ENCODE measurements at regions not wholly inside any gene's neighbourhood (a gene's known extent, or its start where the extent isn't known, plus 50 kb on each side); places are given as distances from the start of the nearest gene placed in this dataset.
"Not testable (repeated sequence)": the region's sequence is repeated elsewhere in the genome, so short reads cannot be mapped to it uniquely, and the experiment has no call there.

DNA sequence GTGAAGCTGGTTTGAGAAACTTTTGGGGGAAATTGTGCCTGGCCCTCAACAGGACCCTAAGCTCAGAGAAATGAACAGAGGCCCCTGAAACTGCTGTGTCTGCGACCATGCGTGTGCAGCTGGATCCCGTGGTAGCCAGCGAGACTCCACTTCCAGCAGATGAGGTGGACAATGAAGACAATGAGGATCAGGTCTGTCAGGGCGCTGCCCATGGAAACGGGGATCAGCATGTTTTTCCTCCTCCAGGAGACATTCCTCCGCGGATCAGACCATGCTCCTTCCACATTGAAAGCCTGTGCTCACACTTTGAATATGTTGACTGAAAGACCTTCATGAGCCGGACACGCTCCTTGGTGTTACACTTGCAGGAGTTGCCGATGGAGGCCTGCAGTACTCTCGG lies 1439.8 kb upstream of the ALCAM start:
- DNase-seq: no peak

- DNase-seq: no peak
Measured at GRCh38 chr3:103927896-103928295, 1438.8 kb upstream of the ALCAM start.

- DNase-seq: no peak
Measured at GRCh38 chr3:103937094-103937493, 1429.6 kb upstream of the ALCAM start.

DNA sequence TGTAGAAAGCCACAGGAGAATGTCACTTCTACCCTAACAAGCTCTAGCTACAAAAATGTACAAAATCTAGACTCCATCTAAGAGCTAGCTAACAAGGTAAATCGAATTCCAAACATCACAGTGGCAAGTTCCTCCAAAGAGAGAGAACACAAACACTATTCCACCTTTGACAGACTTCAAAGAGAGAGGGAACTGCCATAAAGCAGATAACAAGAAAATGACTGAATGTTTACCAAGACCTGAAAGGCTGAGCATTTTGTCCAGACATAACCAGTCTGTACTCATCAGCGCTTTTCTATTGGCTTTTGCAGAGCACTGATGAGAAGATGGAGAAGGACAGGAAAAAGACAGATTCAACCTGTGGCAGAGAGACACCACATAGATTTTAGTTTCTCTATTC lies 1419.6 kb upstream of the ALCAM start:
- no peak for DNase-seq

DNA sequence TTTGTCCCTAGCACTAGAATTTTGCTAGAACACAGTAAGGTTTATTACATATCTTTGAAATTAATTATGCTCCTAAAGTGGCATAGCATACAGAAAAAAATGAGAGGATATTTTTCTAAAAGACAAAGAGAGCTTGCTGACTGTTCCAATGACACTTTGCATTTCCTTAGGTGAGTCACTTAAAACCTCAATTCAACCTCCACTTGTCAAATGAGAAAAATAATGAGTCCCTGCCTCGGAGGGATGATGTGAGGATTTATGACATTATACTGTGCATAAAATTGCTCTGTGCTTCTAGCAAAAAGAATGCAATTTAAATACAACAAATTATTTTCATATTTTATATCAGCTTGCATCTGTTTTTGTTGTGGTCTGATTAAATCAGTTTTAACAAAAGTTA lies 1417.0 kb upstream of the ALCAM start:
- no peak for DNase-seq

- DNase-seq: no peak
Measured at GRCh38 chr3:103950676-103951075, 1416.0 kb upstream of the ALCAM start.

- no peak for DNase-seq
Measured at GRCh38 chr3:103953796-103954195, 1412.9 kb upstream of the ALCAM start.

DNA sequence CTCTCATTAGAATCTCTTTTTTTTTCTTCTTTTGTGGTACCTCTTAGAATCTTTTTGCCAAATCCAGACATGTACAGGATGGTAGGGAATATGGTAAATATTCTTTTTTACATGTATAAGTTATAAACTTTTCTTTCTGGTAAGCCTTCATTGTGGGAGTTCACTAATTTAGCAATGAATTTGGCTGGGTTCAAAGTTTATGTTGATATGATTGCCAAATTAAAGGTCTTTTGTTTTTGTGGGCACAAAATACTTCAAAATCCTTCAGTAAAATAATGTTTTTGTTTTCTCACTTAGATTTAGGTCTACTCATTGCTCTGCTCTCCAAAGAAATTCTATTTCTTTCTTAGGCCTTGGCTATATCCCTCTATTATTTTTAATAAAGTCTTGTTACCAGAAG lies 1405.9 kb upstream of the ALCAM start:
- no peak for DNase-seq

GRCh38 chr3:103963599-103963998 lies 1403.1 kb upstream of the ALCAM start:
- no peak for DNase-seq

- no peak for DNase-seq
Measured at GRCh38 chr3:103965764-103966163, 1400.9 kb upstream of the ALCAM start.

DNA sequence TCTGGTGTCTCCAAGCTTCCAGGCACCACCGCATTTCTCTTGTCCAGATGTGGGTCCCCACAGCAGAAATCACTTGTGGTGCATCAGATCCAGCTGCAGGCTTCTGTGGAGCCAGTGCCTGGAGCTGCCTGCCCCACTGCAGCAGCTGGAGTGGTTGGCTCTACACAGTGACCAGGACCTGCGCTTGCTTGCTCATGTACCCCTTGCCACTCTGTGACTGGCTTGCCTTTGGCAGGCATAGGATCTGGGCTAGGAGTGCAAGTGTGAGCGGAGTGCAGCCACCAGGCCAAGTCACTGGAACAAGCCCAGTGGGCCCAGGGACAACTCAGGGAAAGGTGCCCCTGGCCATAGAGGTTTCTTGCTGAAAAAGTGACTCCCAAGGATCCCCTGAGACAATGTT lies 1400.0 kb upstream of the ALCAM start:
- no peak for DNase-seq

DNA sequence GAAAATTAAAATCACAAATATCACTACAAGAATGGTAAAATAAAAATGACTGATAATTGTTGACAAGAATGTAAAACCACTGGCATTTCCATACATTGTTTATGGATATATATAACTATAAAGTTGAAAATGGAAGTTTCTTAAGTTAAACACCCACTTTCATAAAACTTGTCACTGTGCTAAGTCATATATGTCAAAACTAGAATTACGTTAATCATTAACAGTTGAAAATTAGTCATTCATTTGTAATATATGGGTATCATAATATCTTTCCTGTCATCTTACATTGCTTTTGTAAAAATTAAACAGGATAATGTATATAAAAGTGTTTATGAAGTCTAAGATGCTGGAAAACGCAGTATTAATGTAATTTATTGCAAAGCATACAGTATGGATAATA lies 1398.6 kb upstream of the ALCAM start:
- no peak for DNase-seq

GRCh38 chr3:103968751-103969150 lies 1398.0 kb upstream of the ALCAM start:
- DNase-seq: no peak

DNA sequence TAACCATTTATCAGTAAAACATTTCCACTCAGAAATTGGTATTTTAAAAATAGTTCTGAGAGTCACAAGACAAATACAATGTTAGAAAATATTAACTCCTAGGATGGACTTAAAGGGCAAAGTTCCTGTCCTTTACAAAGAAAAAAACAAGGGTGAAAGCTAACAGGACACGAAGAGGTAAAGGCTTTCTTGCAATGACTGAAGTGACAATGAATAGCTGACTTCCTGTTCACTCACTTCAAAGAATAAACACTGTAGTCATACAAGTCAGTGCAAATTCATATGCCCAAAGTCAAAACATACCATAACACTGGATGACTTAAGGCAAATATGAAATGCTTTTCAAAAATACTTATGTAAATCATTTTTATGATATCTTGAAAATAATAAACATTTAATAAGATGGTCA lies 1389.8 kb upstream of the ALCAM start:
- no peak for DNase-seq

DNA sequence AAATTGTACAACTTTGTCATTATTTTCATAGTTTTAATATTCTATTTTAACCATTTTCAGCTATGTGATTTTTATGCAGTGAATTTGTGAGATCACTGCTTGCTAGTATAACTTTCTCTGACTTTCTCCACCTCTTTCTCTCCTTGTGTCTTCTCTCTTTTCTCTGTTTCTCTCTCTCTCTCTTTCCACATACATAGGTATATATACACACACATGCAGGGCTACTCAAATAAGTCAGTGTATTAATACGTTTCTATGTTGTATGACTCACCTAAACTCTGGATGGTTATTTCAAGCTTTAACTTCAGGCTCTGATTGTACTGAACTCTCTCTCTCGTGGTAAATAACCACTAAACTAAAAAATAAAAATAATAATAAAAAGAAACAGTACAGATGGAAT lies 1389.3 kb upstream of the ALCAM start:
- DNase-seq: no peak

GRCh38 chr3:103991461-103992115 lies 1375.1 kb upstream of the ALCAM start:
- no peak for DNase-seq

DNA sequence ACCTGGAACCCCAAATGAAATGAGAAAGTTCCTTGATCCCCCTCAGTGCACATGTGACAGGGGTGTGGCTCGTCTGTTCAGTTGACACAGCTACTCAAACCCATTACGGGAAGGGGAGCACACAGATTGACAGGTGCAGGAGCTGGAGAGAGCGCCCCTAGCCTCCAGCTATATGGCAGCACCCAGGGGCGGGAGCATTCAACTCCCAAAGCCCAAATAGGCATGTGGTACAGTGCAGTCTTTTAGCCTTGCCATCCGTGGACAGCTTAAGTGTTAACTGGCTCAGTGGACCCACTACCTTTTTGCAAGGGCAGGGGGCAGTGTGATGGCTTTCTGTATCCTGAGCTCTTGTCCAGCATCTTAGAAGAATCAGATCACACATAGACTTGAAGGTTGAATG lies 1374.2 kb upstream of the ALCAM start:
- no peak for DNase-seq

DNA sequence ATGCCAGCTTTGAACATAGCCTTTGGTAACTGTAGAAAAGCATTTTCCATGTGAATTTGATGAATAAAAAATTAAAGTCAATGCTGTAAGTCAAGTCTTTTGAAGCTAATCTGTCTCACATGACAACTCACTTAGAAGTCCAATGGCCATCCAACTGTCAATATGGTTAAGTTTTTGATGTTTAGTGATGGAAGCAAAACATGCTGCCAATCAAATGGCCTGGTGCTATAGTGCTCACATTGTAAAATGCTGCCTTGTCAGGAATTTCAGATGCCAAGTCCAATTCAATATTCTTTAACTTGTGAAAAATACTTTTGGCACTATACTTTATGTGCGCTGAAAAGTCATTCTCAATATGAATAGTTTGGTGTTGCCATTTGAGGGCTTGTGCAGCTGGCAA lies 1361.8 kb upstream of the ALCAM start:
- no peak for DNase-seq

GRCh38 chr3:104005815-104006214 lies 1360.9 kb upstream of the ALCAM start:
- DNase-seq: no peak

- no peak for DNase-seq
Measured at GRCh38 chr3:104018541-104018940, 1348.2 kb upstream of the ALCAM start.

DNA sequence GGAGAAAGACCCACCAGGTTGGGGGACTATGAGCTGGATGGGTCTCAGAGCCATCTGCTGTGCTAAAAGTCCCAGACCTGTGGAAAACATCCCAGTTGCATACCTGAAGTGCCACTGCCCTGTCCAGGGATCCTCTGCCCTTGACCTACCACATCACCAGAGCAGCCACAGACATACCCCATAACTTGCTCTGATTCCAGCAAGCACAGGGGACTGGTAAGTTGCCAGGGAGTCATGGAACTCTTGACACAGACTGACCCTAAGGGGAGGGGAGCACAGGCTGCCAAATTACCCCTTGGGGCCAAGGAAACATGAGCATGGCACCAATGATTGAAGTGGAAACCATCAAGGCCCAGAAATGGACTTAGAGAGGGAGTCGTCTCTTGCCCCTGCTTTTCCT lies 1335.1 kb upstream of the ALCAM start:
- no peak for DNase-seq

GRCh38 chr3:104032283-104032682 lies 1334.4 kb upstream of the ALCAM start:
- no peak for DNase-seq

GRCh38 chr3:104040896-104041295 lies 1325.8 kb upstream of the ALCAM start:
- no peak for DNase-seq

DNA sequence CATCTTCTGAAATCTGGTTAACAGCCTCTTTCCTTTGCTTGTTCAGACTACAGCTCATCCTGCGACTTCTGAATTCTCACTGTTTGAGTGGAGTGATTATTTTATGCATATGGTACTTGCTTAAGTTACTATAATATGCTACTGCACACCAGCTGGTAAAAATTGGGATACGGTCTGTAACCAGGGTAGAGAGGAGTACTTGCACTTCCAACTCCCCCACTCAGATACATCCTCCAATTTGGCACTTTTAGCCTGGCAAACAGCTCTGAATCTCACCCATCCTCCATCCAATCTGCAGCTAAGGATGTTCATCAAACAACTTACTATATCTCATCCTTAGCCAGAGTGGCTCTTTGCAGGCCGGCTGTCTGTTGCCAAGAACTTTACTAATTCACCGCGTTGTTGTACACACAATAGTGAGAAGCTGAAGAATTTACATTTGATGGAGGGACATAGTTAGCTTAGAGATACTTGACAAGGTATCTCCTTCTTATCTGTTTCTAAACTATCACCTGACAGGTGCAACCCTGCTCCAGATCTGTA lies 1323.6 kb upstream of the ALCAM start:
- not testable (repeated sequence) for DNase-seq

- DNase-seq: no peak
Measured at GRCh38 chr3:104044002-104044401, 1322.7 kb upstream of the ALCAM start.

Measured in activated CD8-positive, alpha-beta memory T cell treated with anti-CD3 and anti-CD28 coated beads, Interleukin-2, amount 50 U/mL, for 48 hours (primary cell).